ENCODE measurements at regions not wholly inside any gene's neighbourhood (a gene's known extent, or its start where the extent isn't known, plus 50 kb on each side); places are given as distances from the start of the nearest gene placed in this dataset.

DNA sequence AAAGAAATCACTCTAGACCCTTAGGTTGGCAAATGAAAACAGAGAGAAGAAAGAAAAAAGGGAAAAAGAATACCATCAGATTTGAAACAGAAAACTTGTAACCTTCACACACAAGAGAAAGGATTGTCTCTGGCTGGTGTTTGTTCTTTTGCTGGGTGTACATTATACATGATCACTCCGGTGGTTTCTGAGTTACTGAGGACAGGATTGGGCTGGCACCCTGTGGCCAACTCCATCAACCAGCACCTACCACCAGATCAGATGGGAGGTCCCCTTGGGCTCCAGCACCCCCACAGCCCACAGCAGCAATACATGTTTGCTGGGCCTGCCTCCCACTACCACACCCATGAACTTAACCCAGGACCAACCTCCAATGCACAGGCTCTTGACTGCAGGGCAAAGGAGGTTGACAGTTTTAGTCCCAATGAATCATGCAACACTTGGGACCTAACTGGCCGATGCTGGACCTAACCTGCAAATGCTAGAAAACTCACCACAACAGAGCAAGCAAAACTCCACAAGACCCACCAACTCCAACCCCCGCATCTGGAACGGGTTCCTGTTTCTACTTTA is 308.3 kb downstream of the SOX9 start:
- H3K27me3 Mint-ChIP-seq (ENCODE audit: low read depth in 2 of 2): no peaks in the 10 kb centered on the region
- TF ChIP-seq, protein P1, sequence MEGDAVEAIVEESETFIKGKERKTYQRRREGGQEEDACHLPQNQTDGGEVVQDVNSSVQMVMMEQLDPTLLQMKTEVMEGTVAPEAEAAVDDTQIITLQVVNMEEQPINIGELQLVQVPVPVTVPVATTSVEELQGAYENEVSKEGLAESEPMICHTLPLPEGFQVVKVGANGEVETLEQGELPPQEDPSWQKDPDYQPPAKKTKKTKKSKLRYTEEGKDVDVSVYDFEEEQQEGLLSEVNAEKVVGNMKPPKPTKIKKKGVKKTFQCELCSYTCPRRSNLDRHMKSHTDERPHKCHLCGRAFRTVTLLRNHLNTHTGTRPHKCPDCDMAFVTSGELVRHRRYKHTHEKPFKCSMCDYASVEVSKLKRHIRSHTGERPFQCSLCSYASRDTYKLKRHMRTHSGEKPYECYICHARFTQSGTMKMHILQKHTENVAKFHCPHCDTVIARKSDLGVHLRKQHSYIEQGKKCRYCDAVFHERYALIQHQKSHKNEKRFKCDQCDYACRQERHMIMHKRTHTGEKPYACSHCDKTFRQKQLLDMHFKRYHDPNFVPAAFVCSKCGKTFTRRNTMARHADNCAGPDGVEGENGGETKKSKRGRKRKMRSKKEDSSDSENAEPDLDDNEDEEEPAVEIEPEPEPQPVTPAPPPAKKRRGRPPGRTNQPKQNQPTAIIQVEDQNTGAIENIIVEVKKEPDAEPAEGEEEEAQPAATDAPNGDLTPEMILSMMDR (IDR thresholded peaks at IDR 0.05): no peak
- Histone ChIP-seq H3K9me3 (ENCODE audit: control insufficient read depth, insufficient read depth, low read length) (no peaks in the 10 kb centered on the region), H3K4me3 (ENCODE audit: low read length) (no peak overlapping the region), H3K4me1 (ENCODE audit: control insufficient read depth, insufficient read depth, low read length) (no peaks in the 10 kb centered on the region), H3K36me3 (ENCODE audit: control insufficient read depth, insufficient read depth, low read length) (no peaks in the 10 kb centered on the region), H3K27ac (ENCODE audit: low read length) (no peak overlapping the region), H3K27me3 (ENCODE audit: control insufficient read depth, insufficient read depth, low read length) (no peaks in the 10 kb centered on the region)
- H3K36me3 Mint-ChIP-seq: no peaks in the 10 kb centered on the region
- H3K4me3 Mint-ChIP-seq: no peak overlapping the region
- no peaks in the 10 kb centered on the region for H3K4me1 Mint-ChIP-seq
- WGBS (ENCODE audit: insufficient coverage): 93% methylated on average over 4 of the region's 4 CpGs
- intact Hi-C loops (cut with micrococcal nuclease): no loop called here
- no peak for DNase-seq
- ATAC-seq: no peak
- no peaks in the 10 kb centered on the region for H3K9me3 Mint-ChIP-seq
- H3K27ac Mint-ChIP-seq: no peak overlapping the region

- H3K36me3 ChIP-seq (ENCODE audit: control insufficient read depth, insufficient read depth, low read length): no peaks in the 10 kb centered on the region
- H3K4me1 Mint-ChIP-seq: no peaks in the 10 kb centered on the region
- no peak overlapping the region for H3K4me3 ChIP-seq (ENCODE audit: low read length)
- ATAC-seq: no peak
- H3K4me3 Mint-ChIP-seq: no peak overlapping the region
- intact Hi-C loops (cut with micrococcal nuclease): no loop called here
- no peaks in the 10 kb centered on the region for H3K4me1 ChIP-seq (ENCODE audit: control insufficient read depth, insufficient read depth, low read length)
- 76% methylated on average over 20 of the region's 20 CpGs for WGBS (ENCODE audit: insufficient coverage)
- H3K27me3 ChIP-seq (ENCODE audit: control insufficient read depth, insufficient read depth, low read length): no peaks in the 10 kb centered on the region
- no peaks in the 10 kb centered on the region for H3K9me3 Mint-ChIP-seq
- no peaks in the 10 kb centered on the region for H3K27me3 Mint-ChIP-seq (ENCODE audit: low read depth in 2 of 2)
- TF ChIP-seq, protein P1 (IDR thresholded peaks at IDR 0.05): no peak
- no peak for DNase-seq
- no peak overlapping the region for H3K27ac ChIP-seq (ENCODE audit: low read length)
- H3K36me3 Mint-ChIP-seq: no peaks in the 10 kb centered on the region
- no peaks in the 10 kb centered on the region for H3K9me3 ChIP-seq (ENCODE audit: control insufficient read depth, insufficient read depth, low read length)
- no peak overlapping the region for H3K27ac Mint-ChIP-seq
These were observed 310.0 kb downstream of the SOX9 start for GRCh38 chr17:72430611-72431432.

- no peak overlapping the region for H3K27ac ChIP-seq (ENCODE audit: low read length)
- Mint-ChIP-seq H3K4me3 (no peak overlapping the region), H3K4me1 (no peaks in the 10 kb centered on the region), H3K36me3 (no peaks in the 10 kb centered on the region), H3K27me3 (ENCODE audit: low read depth in 2 of 2) (no peaks in the 10 kb centered on the region), H3K27ac (no peak overlapping the region), H3K9me3 (no peaks in the 10 kb centered on the region)
- no peak overlapping the region for H3K4me3 ChIP-seq (ENCODE audit: low read length)
- WGBS (ENCODE audit: insufficient coverage): 80% methylated on average over 11 of the region's 11 CpGs
- H3K9me3 ChIP-seq (ENCODE audit: control insufficient read depth, insufficient read depth, low read length): no peaks in the 10 kb centered on the region
- no peaks in the 10 kb centered on the region for H3K4me1 ChIP-seq (ENCODE audit: control insufficient read depth, insufficient read depth, low read length)
- no peaks in the 10 kb centered on the region for H3K36me3 ChIP-seq (ENCODE audit: control insufficient read depth, insufficient read depth, low read length)
- TF ChIP-seq, protein P1 (IDR thresholded peaks at IDR 0.05): no peak
- no peak for ATAC-seq
- DNase-seq: no peak
- H3K27me3 ChIP-seq (ENCODE audit: control insufficient read depth, insufficient read depth, low read length): no peaks in the 10 kb centered on the region
- intact Hi-C loops (cut with micrococcal nuclease): no loop called here
These were observed 311.4 kb downstream of the SOX9 start for GRCh38 chr17:72432143-72432621.

All from natural killer cell (primary cell).